ENCODE measurements at regions not wholly inside any gene's neighbourhood (a gene's known extent, or its start where the extent isn't known, plus 50 kb on each side); places are given as distances from the start of the nearest gene placed in this dataset.

GRCh38 chr18:10248738-10249137 lies 205.7 kb upstream of the APCDD1 start (continued):
- TF ChIP-seq ZNF292 (tag by site-specific recombination; IDR thresholded peaks at IDR 0.05; ENCODE audit: borderline replicate concordance, low read depth) (no peak), YY1 (tag by site-specific recombination; IDR thresholded peaks at IDR 0.05) (no peak), GLI4 (tag by site-specific recombination; IDR thresholded peaks at IDR 0.05) (no peak), EGR2 (tag by site-specific recombination; IDR thresholded peaks at IDR 0.05; ENCODE audit: low read depth) (no peak)

DNA sequence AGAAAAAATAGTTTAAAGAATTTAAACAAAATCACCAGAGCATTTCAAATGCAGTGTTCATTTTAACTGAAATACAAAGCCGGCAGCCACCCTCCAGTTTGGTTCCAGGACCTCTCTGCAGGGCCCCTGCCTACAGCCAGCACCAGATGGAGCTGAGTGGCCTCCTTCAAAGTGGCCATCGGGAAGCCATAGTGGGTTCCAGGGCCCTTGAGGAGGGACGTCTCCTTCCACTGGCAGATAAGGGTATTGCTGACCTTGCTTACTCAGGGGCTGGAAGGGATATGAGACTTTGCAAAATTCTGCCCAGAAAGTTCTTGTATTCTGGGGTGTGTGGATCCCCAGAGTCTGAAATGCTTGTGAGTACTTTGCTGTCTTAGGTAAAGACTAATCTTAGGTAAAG lies 205.2 kb upstream of the APCDD1 start:
- Histone ChIP-seq H3K4me3 (ENCODE audit: low read depth, low read length) (no peak overlapping the region), H3K36me3 (ENCODE audit: control insufficient read depth in 2 of 2, insufficient read depth in 1 of 2, low read length in 2 of 2) (no peaks in the 10 kb centered on the region), H3K4me1 (ENCODE audit: control insufficient read depth, insufficient read depth, low read length) (no peaks in the 10 kb centered on the region), H3K27ac (ENCODE audit: extremely low read depth, low read depth, low read length) (no peak overlapping the region), H3K9me3 (ENCODE audit: control insufficient read depth, insufficient read depth, low read depth, low read length) (no peaks in the 10 kb centered on the region)
- CTCF ChIA-PET = interaction anchor here (0.7 to 1.6 kb wide), 2 partner anchors 166 to 243 kb away, joined by 3 to 4 read pairs; no protein-coding TSS in a partner anchor
- POLR2A ChIA-PET = no interaction called here
- TF ChIP-seq ZNF391 (tag by site-specific recombination; IDR thresholded peaks at IDR 0.05; ENCODE audit: borderline replicate concordance, low read depth) (no peak), ZBTB20 (tag by site-specific recombination; IDR thresholded peaks at IDR 0.05) (no peak), ZNF747 (tag by site-specific recombination; IDR thresholded peaks at IDR 0.05) (no peak), ZNF423 (tag by site-specific recombination; IDR thresholded peaks at IDR 0.05) (no peak), ZNF560 (tag by site-specific recombination; IDR thresholded peaks at IDR 0.05; ENCODE audit: borderline replicate concordance) (no peak), ZNF558 (tag by site-specific recombination; IDR thresholded peaks at IDR 0.05) (no peak), ZNF677 (tag by site-specific recombination; IDR thresholded peaks at IDR 0.05) (no peak), ZNF768 (tag by site-specific recombination; IDR thresholded peaks at IDR 0.05) (no peak), ZNF426 (tag by site-specific recombination; IDR thresholded peaks at IDR 0.05) (no peak)
- TF ChIP-seq, protein P1, sequence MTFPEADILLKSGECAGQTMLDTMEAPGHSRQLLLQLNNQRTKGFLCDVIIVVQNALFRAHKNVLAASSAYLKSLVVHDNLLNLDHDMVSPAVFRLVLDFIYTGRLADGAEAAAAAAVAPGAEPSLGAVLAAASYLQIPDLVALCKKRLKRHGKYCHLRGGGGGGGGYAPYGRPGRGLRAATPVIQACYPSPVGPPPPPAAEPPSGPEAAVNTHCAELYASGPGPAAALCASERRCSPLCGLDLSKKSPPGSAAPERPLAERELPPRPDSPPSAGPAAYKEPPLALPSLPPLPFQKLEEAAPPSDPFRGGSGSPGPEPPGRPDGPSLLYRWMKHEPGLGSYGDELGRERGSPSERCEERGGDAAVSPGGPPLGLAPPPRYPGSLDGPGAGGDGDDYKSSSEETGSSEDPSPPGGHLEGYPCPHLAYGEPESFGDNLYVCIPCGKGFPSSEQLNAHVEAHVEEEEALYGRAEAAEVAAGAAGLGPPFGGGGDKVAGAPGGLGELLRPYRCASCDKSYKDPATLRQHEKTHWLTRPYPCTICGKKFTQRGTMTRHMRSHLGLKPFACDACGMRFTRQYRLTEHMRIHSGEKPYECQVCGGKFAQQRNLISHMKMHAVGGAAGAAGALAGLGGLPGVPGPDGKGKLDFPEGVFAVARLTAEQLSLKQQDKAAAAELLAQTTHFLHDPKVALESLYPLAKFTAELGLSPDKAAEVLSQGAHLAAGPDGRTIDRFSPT (tag by site-specific recombination; IDR thresholded peaks at IDR 0.05) = no peak
- TF ChIP-seq, protein P2, sequence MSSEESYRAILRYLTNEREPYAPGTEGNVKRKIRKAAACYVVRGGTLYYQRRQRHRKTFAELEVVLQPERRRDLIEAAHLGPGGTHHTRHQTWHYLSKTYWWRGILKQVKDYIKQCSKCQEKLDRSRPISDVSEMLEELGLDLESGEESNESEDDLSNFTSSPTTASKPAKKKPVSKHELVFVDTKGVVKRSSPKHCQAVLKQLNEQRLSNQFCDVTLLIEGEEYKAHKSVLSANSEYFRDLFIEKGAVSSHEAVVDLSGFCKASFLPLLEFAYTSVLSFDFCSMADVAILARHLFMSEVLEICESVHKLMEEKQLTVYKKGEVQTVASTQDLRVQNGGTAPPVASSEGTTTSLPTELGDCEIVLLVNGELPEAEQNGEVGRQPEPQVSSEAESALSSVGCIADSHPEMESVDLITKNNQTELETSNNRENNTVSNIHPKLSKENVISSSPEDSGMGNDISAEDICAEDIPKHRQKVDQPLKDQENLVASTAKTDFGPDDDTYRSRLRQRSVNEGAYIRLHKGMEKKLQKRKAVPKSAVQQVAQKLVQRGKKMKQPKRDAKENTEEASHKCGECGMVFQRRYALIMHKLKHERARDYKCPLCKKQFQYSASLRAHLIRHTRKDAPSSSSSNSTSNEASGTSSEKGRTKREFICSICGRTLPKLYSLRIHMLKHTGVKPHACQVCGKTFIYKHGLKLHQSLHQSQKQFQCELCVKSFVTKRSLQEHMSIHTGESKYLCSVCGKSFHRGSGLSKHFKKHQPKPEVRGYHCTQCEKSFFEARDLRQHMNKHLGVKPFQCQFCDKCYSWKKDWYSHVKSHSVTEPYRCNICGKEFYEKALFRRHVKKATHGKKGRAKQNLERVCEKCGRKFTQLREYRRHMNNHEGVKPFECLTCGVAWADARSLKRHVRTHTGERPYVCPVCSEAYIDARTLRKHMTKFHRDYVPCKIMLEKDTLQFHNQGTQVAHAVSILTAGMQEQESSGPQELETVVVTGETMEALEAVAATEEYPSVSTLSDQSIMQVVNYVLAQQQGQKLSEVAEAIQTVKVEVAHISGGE (tag by site-specific recombination; conservative IDR thresholded peaks at IDR 0.05; ENCODE audit: low read depth) = no peak

DNA sequence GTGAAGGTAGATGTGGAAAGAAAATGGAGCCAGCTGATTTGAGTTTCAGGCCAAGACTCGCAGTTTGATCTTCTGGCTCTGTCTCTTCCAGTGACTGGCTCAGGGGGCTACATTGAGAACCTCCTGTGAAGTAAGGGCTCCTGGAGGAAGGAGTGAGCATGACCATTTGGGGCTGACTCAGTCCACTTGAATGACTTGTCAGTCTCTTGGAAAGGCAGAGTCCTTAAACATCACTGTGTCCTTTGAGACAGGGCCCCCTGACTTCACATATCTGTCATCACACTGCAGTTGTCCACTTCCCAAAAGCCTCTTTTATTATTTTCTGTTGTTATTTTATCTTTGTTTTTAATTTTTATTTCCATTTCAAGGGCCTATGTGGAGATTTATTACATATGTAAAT lies 204.6 kb upstream of the APCDD1 start:
- H3K9me3 ChIP-seq (ENCODE audit: control insufficient read depth, insufficient read depth, low read depth, low read length) = no peaks in the 10 kb centered on the region
- CTCF ChIA-PET = interaction anchor here (0.7 to 1.6 kb wide), 2 partner anchors 166 to 243 kb away, joined by 3 to 4 read pairs; no protein-coding TSS in a partner anchor
- TF ChIP-seq ELK4 (IDR thresholded peaks at IDR 0.05; ENCODE audit: borderline replicate concordance, low read depth, low read length) = no peak
- no peak for TF ChIP-seq ZNF626 (tag by site-specific recombination; IDR thresholded peaks at IDR 0.05)
- POLR2A ChIA-PET = no interaction called here
- H3K4me1 ChIP-seq (ENCODE audit: control insufficient read depth, insufficient read depth, low read length) = no peaks in the 10 kb centered on the region
- no peak overlapping the region for H3K27ac ChIP-seq (ENCODE audit: extremely low read depth, low read depth, low read length)
- H3K36me3 ChIP-seq (ENCODE audit: control insufficient read depth in 2 of 2, insufficient read depth in 1 of 2, low read length in 2 of 2) = no peaks in the 10 kb centered on the region
- H3K4me3 ChIP-seq (ENCODE audit: low read depth, low read length) = no peak overlapping the region
